ENCODE measurements at regions not wholly inside any gene's neighbourhood (a gene's known extent, or its start where the extent isn't known, plus 50 kb on each side); places are given as distances from the start of the nearest gene placed in this dataset.

GRCh38 chr15:70491201-70491621 is 272.1 kb downstream of the UACA start:
- peak; percentile 9 for DNase-seq (ENCODE audit: low spot score)

GRCh38 chr15:70490838-70491155 is 272.6 kb downstream of the UACA start:
- no peak for DNase-seq (ENCODE audit: low spot score)

GRCh38 chr15:70490148-70490837 is 273.1 kb downstream of the UACA start:
- DNase-seq (ENCODE audit: low spot score) = no peak

- no peak for DNase-seq (ENCODE audit: low spot score)
Measured at GRCh38 chr15:70488941-70489848, 274.2 kb downstream of the UACA start.

GRCh38 chr15:70488002-70488605 is 275.3 kb downstream of the UACA start:
- DNase-seq (ENCODE audit: low spot score) = peak; percentile 70

- DNase-seq (ENCODE audit: low spot score) = no peak
Measured at GRCh38 chr15:70487387-70487740, 276.0 kb downstream of the UACA start.

GRCh38 chr15:70486451-70487386 is 276.6 kb downstream of the UACA start:
- no peak for DNase-seq (ENCODE audit: low spot score)

- no peak for DNase-seq (ENCODE audit: low spot score)
Measured at GRCh38 chr15:70486012-70486411, 277.3 kb downstream of the UACA start.

- no peak for DNase-seq (ENCODE audit: low spot score)
Measured at GRCh38 chr15:70484993-70485392, 278.4 kb downstream of the UACA start.

GRCh38 chr15:70483513-70483912 is 279.8 kb downstream of the UACA start:
- no peak for DNase-seq (ENCODE audit: low spot score)

- DNase-seq (ENCODE audit: low spot score) = no peak
Measured at GRCh38 chr15:70480196-70480856, 283.0 kb downstream of the UACA start.

GRCh38 chr15:70479785-70480184 is 283.6 kb downstream of the UACA start:
- DNase-seq (ENCODE audit: low spot score) = no peak

GRCh38 chr15:70479056-70479455 is 284.3 kb downstream of the UACA start:
- no peak for DNase-seq (ENCODE audit: low spot score)

- DNase-seq (ENCODE audit: low spot score) = peak; percentile 47
Measured at GRCh38 chr15:70478251-70478990, 284.9 kb downstream of the UACA start.

- DNase-seq (ENCODE audit: low spot score) = no peak
Measured at GRCh38 chr15:70477750-70478250, 285.6 kb downstream of the UACA start.

- no peak for DNase-seq (ENCODE audit: low spot score)
Measured at GRCh38 chr15:70476441-70476840, 286.9 kb downstream of the UACA start.

GRCh38 chr15:70475921-70476320 is 287.4 kb downstream of the UACA start:
- DNase-seq (ENCODE audit: low spot score) = no peak

GRCh38 chr15:70475407-70475781 is 288.0 kb downstream of the UACA start:
- no peak for DNase-seq (ENCODE audit: low spot score)

GRCh38 chr15:70474471-70475406 is 288.6 kb downstream of the UACA start:
- DNase-seq (ENCODE audit: low spot score) = no peak

Measured in NAMALWA (cell line).